HepG2 (cell line): ENCODE measurements at regions not wholly inside any gene's neighbourhood (a gene's known extent, or its start where the extent isn't known, plus 50 kb on each side); places are given as distances from the start of the nearest gene placed in this dataset.

ENCODE experiments used
- ATAC-seq: fragments of 200-7000 bp; cut with Tn5 transposase; 3 replicates; pipeline ENCODE4 v1.9.1; 2020; ENCODE audit warnings: mild to moderate bottlenecking, moderate library complexity
- BruUV-seq: library from RNA; stranded (reverse); fragments of 400-500 nt; replicated peaks from 2 replicates; lab custom pipeline; 2021; lab: Mats Ljungman, UMichigan
- CTCF ChIA-PET: fragments of 300-600 bp; formaldehyde crosslinking; extraction: SDS; loops from one replicate; lab custom pipeline; 2021; ENCODE audit warnings: low total read pairs, inconsistent platforms, low intra/inter-chr PET ratio; lab: Yijun Ruan, JAX
- POLR2A ChIA-PET: fragments of 350-600 bp; sonication (Branson Sonifier 250); formaldehyde crosslinking; loops from one replicate; lab custom pipeline; 2020; ENCODE audit warnings: antibody characterized with exemption, inconsistent platforms; lab: Yijun Ruan, JAX
- DNase-seq: peaks from one replicate; pipeline ENCODE4 v3.0.0-alpha.2; 2015; ENCODE audit warnings: low spot score
- FAIRE-seq: peaks from 3 replicates; lab custom pipeline; 2011; peaks lifted over from hg19 to GRCh38; lab: Jason Lieb, UNC
- H2AFZ ChIP-seq: one replicate; pipeline ENCODE4 v1.6.1; 2011; ENCODE audit warnings: low read length, inconsistent platforms
- H3K27ac ChIP-seq: fragments of 300-600 bp; 3 replicates; pipeline ENCODE4 v1.8.0; 2011; ENCODE audit warnings: mixed run types, mild to moderate bottlenecking, mixed read lengths, low read length, inconsistent platforms; ENCODE audit not compliant: insufficient read depth; ENCODE audit errors: extremely low read length
- H3K27me3 ChIP-seq, 2 experiments: fragments of 200-600 bp in 1 of 2; 2 replicates in 1 of 2; 3 replicates in 1 of 2; pipeline versions ENCODE4 v1.6.0 to v1.8.0; 2011; ENCODE audit warnings: low read length in 2 of 2, mild to moderate bottlenecking in 2 of 2, moderate library complexity in 2 of 2, inconsistent platforms in 1 of 2; ENCODE audit not compliant: insufficient read depth in 2 of 2, control insufficient read depth in 1 of 2
- H3K36me3 ChIP-seq, 2 experiments: fragments of 200-600 bp in 1 of 2; replicated peaks in 1 of 2; 2 replicates in 1 of 2; 3 replicates in 1 of 2; pipeline versions ENCODE4 v1.5.1 to v1.8.0; 2011; ENCODE audit warnings: low read length in 2 of 2, inconsistent platforms in 1 of 2; ENCODE audit not compliant: insufficient read depth in 2 of 2, control insufficient read depth in 1 of 2
- H3K4me1 ChIP-seq: 2 replicates; pipeline ENCODE4 v1.5.1; 2012; ENCODE audit warnings: low read length, inconsistent platforms; ENCODE audit not compliant: insufficient read depth
- H3K4me2 ChIP-seq: 2 replicates; pipeline ENCODE4 v1.6.0; 2011; ENCODE audit warnings: low read depth, low read length, inconsistent platforms
- H3K4me3 ChIP-seq, 3 experiments: fragments of 200-600 bp in 1 of 3; sonication (generic), shearing (Covaris generic) in 1 of 3; replicated peaks in 1 of 3; 2 replicates each; pipeline ENCODE4 v1.5.1; 2011 to 2016; ENCODE audit warnings: low read length in 3 of 3, inconsistent platforms in 2 of 3, low read depth in 2 of 3, mild to moderate bottlenecking in 2 of 3, control low read depth in 1 of 3, mixed read lengths in 1 of 3; ENCODE audit not compliant: insufficient read depth in 1 of 3
- H3K79me2 ChIP-seq: one replicate; pipeline ENCODE4 v1.6.1; 2011; ENCODE audit warnings: low read length, inconsistent platforms; ENCODE audit not compliant: insufficient read depth
- H3K9ac ChIP-seq: 2 replicates; pipeline ENCODE4 v1.6.0; 2011; ENCODE audit warnings: mild to moderate bottlenecking, low read depth, low read length, inconsistent platforms; ENCODE audit not compliant: insufficient read depth
- H3K9me3 ChIP-seq: 2 replicates; pipeline ENCODE4 v1.5.1; 2012; ENCODE audit warnings: mild to moderate bottlenecking, low read length
- H4K20me1 ChIP-seq: 2 replicates; pipeline ENCODE4 v1.6.0; 2011; ENCODE audit warnings: inconsistent platforms, mild to moderate bottlenecking, low read length, moderate library complexity; ENCODE audit not compliant: insufficient read depth
- HNF4G ChIP-seq, 2 experiments: sonication (generic) in 1 of 2; formaldehyde crosslinking in 1 of 2; IDR thresholded peaks; 2 replicates each; pipeline versions ENCODE4 v1.4.0 to v1.6.1; 2011 to 2020; ENCODE audit warnings: borderline replicate concordance in 2 of 2, low read depth in 2 of 2, mild to moderate bottlenecking in 2 of 2, low read length in 1 of 2, missing genetic modification reagents in 1 of 2, moderate library complexity in 1 of 2
- NR1H2 ChIP-seq: sonication (generic); formaldehyde crosslinking; IDR thresholded peaks from 2 replicates; pipeline ENCODE4 v1.8.1; 2022; ENCODE audit warnings: low read depth, missing genetic modification reagents, borderline replicate concordance
- SNAI1 ChIP-seq: sonication (generic); formaldehyde crosslinking; IDR thresholded peaks from 2 replicates; pipeline ENCODE4 v1.5.0; 2020; ENCODE audit warnings: mild to moderate bottlenecking, missing genetic modification reagents, borderline replicate concordance
- U2AF2 ChIP-seq: fragments of 200-400 bp; formaldehyde crosslinking; IDR thresholded peaks from 2 replicates; pipeline ENCODE4 v1.6.1; 2017; ENCODE audit warnings: low read depth, mild to moderate bottlenecking, low read length
- ZNF570 ChIP-seq: sonication (generic); formaldehyde crosslinking; IDR thresholded peaks from 2 replicates; pipeline ENCODE4 v1.4.0; 2020; ENCODE audit warnings: mild to moderate bottlenecking, missing genetic modification reagents, borderline replicate concordance
- WGBS: methylation state at CpG from one replicate; pipeline ENCODE4 v1.1.6; 2017; ENCODE audit warnings: low lambda C conversion rate; 5-methylcytosine and 5-hydroxymethylcytosine counted together
- in situ Hi-C: cut with HindIII; loops from 2 replicates; pipeline ENCODE4 v1.10.0; 2017; ENCODE audit warnings: low pct_unique_long_range_greater_than_20kb; ENCODE audit not compliant: extremely low pct_ligation_motif_present
- intact Hi-C: fragments of 100-400 bp; cut with micrococcal nuclease; formaldehyde crosslinking; loops from one replicate; pipeline ENCODE4 v1.10.0; 2022; ENCODE audit not compliant: unreplicated experiment
- TF ChIP-seq, protein P1 (sequence below): sonication (generic); formaldehyde crosslinking; IDR thresholded peaks from 2 replicates; pipeline ENCODE4 v1.5.0; 2020; ENCODE audit warnings: mild to moderate bottlenecking, missing genetic modification reagents, borderline replicate concordance
- TF ChIP-seq, protein P2 (sequence below): sonication (generic); formaldehyde crosslinking; conservative IDR thresholded peaks from 2 replicates; pipeline ENCODE4 v1.4.0; 2020; ENCODE audit warnings: missing genetic modification reagents
- TF ChIP-seq, protein P3 (sequence below): sonication (generic); formaldehyde crosslinking; IDR thresholded peaks from 2 replicates; pipeline ENCODE4 v1.8.1; 2022; ENCODE audit warnings: low read depth, mild to moderate bottlenecking, missing genetic modification reagents

DNA sequence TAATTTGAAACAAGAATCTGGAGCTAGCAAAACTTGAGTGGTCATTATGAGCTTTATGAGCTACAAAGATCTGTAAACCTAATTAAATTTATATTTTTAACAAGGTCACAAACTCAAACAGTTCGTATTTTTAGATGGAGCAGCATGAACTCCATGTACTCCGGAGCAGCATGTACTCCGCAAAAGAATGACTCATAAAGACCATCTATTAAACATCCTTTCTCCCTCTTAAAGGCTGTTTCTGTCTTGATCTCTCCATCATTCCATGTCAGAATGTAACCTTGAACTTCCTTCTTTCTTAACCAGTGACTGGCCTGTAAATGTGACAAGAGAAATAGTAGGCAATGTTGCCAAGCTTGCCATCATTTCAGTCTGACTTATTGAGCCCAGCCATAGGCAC, 696.9 kb downstream of the ZNF385D start (continued):
- TF ChIP-seq, protein P1, sequence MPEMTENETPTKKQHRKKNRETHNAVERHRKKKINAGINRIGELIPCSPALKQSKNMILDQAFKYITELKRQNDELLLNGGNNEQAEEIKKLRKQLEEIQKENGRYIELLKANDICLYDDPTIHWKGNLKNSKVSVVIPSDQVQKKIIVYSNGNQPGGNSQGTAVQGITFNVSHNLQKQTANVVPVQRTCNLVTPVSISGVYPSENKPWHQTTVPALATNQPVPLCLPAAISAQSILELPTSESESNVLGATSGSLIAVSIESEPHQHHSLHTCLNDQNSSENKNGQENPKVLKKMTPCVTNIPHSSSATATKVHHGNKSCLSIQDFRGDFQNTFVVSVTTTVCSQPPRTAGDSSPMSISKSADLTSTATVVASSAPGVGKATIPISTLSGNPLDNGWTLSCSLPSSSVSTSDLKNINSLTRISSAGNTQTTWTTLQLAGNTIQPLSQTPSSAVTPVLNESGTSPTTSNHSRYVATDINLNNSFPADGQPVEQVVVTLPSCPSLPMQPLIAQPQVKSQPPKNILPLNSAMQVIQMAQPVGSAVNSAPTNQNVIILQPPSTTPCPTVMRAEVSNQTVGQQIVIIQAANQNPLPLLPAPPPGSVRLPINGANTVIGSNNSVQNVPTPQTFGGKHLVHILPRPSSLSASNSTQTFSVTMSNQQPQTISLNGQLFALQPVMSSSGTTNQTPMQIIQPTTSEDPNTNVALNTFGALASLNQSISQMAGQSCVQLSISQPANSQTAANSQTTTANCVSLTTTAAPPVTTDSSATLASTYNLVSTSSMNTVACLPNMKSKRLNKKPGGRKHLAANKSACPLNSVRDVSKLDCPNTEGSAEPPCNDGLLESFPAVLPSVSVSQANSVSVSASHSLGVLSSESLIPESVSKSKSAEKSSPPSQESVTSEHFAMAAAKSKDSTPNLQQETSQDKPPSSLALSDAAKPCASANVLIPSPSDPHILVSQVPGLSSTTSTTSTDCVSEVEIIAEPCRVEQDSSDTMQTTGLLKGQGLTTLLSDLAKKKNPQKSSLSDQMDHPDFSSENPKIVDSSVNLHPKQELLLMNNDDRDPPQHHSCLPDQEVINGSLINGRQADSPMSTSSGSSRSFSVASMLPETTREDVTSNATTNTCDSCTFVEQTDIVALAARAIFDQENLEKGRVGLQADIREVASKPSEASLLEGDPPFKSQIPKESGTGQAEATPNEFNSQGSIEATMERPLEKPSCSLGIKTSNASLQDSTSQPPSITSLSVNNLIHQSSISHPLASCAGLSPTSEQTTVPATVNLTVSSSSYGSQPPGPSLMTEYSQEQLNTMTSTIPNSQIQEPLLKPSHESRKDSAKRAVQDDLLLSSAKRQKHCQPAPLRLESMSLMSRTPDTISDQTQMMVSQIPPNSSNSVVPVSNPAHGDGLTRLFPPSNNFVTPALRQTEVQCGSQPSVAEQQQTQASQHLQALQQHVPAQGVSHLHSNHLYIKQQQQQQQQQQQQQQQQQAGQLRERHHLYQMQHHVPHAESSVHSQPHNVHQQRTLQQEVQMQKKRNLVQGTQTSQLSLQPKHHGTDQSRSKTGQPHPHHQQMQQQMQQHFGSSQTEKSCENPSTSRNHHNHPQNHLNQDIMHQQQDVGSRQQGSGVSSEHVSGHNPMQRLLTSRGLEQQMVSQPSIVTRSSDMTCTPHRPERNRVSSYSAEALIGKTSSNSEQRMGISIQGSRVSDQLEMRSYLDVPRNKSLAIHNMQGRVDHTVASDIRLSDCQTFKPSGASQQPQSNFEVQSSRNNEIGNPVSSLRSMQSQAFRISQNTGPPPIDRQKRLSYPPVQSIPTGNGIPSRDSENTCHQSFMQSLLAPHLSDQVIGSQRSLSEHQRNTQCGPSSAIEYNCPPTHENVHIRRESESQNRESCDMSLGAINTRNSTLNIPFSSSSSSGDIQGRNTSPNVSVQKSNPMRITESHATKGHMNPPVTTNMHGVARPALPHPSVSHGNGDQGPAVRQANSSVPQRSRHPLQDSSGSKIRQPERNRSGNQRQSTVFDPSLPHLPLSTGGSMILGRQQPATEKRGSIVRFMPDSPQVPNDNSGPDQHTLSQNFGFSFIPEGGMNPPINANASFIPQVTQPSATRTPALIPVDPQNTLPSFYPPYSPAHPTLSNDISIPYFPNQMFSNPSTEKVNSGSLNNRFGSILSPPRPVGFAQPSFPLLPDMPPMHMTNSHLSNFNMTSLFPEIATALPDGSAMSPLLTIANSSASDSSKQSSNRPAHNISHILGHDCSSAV = no peak
- no peak for TF ChIP-seq U2AF2

DNA sequence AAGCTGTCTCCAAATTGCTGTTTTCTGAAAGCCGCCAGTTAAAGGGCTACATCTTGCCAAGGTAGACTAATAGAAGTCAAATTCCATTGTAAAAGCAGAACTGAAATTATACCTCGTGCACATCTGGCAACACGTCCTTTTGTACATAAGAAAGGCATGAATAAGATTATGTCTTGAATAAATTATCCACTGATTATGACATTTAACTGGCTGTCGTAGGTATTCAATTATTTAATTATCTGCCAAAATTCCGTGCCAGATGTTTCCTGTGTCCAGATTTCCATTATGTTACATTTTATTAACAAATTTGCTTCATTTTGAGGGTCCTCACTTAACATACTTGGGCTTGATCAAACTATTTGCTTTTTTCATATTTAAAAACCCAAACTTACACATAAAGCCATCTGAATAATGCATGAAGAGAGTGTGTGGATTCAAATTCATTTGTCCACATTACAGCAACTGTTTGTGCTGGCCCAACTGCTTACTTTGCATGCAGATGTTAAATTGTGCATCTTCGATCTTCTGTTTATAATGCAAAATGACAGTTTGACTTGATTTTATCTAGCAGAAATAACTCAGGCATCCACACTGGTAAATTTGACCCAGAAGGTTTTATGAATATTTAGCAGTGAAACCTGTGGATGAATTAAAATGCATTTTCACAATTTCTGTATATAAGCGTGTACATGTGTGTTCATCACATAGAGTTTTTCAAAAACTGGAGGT, 701.5 kb downstream of the ZNF385D start:
- Histone ChIP-seq H2AFZ (no peak overlapping the region), H3K27me3 (no peaks in the 10 kb centered on the region), H3K4me1 (no peaks in the 10 kb centered on the region), H3K9ac (no peak overlapping the region), H3K36me3 (no peaks in the 10 kb centered on the region; a peak in 1 of 5 replicates), H3K79me2 (no peaks in the 10 kb centered on the region), H3K4me2 (no peak overlapping the region), H3K4me3 (no peak overlapping the region), H3K9me3 (peaks cover 84% of the 10 kb centered on the region), H4K20me1 (no peaks in the 10 kb centered on the region), H3K27ac (no peak overlapping the region)
- DNase-seq (no peak), ATAC-seq (no peak), FAIRE-seq (no peak)
- intact Hi-C loops (no loop called here), in situ Hi-C loops (no loop called here)
- ChIA-PET CTCF (no interaction called here), POLR2A (no interaction called here)
- 6% methylated on average over 7 of the region's 7 CpGs for WGBS
- BruUV-seq = no TSS peak
- TF ChIP-seq NR1H2 (CRISPR knock-in tag) = no peak
- TF ChIP-seq HNF4G (IDR thresholded peaks at IDR 0.05; ENCODE audit: borderline replicate concordance, low read depth, low read length) = no peak
- TF ChIP-seq HNF4G (CRISPR knock-in tag; IDR thresholded peaks at IDR 0.05; ENCODE audit: borderline replicate concordance, low read depth) = no peak
- TF ChIP-seq, protein P2, sequence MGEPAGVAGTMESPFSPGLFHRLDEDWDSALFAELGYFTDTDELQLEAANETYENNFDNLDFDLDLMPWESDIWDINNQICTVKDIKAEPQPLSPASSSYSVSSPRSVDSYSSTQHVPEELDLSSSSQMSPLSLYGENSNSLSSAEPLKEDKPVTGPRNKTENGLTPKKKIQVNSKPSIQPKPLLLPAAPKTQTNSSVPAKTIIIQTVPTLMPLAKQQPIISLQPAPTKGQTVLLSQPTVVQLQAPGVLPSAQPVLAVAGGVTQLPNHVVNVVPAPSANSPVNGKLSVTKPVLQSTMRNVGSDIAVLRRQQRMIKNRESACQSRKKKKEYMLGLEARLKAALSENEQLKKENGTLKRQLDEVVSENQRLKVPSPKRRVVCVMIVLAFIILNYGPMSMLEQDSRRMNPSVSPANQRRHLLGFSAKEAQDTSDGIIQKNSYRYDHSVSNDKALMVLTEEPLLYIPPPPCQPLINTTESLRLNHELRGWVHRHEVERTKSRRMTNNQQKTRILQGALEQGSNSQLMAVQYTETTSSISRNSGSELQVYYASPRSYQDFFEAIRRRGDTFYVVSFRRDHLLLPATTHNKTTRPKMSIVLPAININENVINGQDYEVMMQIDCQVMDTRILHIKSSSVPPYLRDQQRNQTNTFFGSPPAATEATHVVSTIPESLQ (CRISPR knock-in tag) = no peak
- no peak for TF ChIP-seq ZNF570
- no peak for TF ChIP-seq SNAI1 (CRISPR knock-in tag)
- TF ChIP-seq, protein P3, sequence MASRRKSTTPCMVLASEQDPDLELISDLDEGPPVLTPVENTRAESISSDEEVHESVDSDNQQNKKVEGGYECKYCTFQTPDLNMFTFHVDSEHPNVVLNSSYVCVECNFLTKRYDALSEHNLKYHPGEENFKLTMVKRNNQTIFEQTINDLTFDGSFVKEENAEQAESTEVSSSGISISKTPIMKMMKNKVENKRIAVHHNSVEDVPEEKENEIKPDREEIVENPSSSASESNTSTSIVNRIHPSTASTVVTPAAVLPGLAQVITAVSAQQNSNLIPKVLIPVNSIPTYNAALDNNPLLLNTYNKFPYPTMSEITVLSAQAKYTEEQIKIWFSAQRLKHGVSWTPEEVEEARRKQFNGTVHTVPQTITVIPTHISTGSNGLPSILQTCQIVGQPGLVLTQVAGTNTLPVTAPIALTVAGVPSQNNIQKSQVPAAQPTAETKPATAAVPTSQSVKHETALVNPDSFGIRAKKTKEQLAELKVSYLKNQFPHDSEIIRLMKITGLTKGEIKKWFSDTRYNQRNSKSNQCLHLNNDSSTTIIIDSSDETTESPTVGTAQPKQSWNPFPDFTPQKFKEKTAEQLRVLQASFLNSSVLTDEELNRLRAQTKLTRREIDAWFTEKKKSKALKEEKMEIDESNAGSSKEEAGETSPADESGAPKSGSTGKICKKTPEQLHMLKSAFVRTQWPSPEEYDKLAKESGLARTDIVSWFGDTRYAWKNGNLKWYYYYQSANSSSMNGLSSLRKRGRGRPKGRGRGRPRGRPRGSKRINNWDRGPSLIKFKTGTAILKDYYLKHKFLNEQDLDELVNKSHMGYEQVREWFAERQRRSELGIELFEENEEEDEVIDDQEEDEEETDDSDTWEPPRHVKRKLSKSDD = no peak
